GM19193 (cell line): ENCODE measurements at regions not wholly inside any gene's neighbourhood (a gene's known extent, or its start where the extent isn't known, plus 50 kb on each side); places are given as distances from the start of the nearest gene placed in this dataset.

Experiments
- POLR2A ChIP-seq: IDR thresholded peaks from 4 replicates; pipeline ENCODE4 v1.6.1; 2011; ENCODE audit not compliant: insufficient read depth, insufficient read length; ENCODE audit errors: extremely low read depth

GRCh38 chr5:56496581-56497063 lies 263.5 kb upstream of the ANKRD55 start:
- TF ChIP-seq POLR2A: no peak

- TF ChIP-seq POLR2A: no peak
These were observed 261.2 kb upstream of the ANKRD55 start for GRCh38 chr5:56494300-56494731.

GRCh38 chr5:56493766-56494165 lies 260.6 kb upstream of the ANKRD55 start:
- no peak for TF ChIP-seq POLR2A

DNA sequence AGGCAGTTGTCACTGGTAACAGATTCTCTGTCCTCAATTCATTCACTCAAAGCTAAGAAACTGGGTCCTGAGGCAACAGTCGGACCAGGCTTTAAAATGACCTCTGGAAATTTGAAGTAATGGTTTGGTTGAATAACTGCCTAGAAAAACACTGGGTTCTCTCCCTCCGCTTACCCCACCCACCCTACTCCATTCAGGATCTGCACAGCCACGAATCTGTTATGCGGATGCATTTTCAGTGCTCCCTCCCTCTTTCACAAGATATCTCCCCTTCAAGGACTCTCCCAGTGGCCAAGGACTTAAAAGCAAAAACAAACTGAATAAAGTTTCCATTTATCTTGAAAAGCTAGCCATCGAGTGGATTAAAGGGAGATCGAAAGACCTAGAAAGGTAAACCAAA lies 260.2 kb upstream of the ANKRD55 start:
- TF ChIP-seq POLR2A: no peak

DNA sequence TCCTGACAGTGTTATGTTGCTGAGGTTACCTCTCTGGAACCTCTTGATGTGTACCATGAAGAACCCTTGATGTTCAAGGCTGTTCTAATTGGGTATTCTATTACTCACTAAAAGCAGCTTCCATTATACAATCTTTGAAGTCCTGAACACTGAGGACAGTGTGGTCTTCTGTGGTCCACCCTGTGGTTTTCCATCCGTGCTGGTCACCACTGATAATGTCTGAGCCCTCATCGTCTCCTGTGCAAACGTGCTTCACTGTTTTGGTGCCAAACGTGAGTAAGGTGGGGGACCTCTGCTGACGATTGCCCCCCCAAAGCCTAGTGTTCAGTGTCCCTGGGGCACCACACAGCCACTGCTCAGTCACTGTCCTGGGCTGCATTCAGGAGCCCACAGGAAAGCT lies 259.7 kb upstream of the ANKRD55 start:
- TF ChIP-seq POLR2A: no peak

DNA sequence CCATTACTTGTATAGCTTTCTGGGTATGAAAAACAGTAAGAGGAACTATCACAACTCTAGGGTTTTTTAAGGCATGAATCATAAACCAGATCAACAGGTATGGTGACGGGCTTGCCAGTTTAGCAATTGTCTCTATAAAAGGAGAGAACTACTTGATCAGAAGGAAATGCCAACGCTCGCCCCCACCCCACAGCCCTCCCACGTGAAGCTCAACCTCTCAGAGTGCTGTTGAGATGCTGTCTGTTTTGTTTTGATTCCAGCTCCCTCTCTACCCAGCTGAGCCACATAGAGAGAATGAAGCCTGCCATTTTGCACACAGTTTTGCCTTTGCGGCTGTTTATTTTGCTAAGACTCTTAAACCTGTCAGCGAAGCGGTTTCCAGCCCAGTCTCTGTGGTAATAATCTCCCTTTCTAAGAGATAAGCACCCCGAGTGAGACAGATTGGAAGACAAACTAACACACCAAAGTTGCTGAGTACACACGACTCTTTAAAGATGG lies 257.9 kb upstream of the ANKRD55 start:
- TF ChIP-seq POLR2A: no peak

DNA sequence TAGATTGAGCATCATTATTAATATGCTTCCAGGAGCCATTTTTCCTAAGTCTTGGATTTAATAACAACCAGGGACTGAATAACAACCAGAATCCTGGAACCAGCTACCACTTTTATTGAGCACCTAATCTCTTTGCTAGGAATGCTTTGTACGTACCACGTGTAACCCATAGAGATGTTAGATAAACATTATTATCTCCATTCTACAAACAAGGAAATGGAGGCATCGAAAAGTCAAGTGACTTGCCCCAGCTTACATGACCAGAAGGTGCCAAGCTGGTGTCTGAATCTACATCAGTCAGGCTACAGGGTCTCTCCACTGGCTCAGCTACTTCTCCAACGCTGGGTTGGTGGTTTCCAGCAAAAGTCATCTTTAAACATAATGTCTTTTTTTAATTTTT lies 256.1 kb upstream of the ANKRD55 start:
- TF ChIP-seq POLR2A: no peak

GRCh38 chr5:56487528-56488115 lies 254.5 kb upstream of the ANKRD55 start:
- no peak for TF ChIP-seq POLR2A

DNA sequence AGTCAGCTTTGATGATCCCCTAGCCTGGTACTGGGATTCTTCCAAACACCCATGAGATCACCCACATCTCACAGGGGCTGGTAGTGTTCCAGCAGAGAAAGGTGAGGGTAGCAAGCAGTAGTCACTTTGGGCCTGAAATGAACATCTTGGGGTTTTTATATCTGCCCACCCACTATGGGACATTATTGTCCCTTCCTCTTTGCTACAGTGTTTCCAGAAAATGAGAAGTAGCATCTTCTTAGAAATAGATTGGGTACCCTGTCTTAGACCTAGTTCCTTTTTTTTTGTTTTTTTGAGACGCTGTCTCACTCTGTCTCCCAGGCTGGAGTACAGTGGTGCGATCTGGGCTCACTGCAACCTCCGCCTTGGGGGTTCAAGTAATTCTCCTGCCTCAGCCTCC lies 249.2 kb upstream of the ANKRD55 start:
- no peak for TF ChIP-seq POLR2A

DNA sequence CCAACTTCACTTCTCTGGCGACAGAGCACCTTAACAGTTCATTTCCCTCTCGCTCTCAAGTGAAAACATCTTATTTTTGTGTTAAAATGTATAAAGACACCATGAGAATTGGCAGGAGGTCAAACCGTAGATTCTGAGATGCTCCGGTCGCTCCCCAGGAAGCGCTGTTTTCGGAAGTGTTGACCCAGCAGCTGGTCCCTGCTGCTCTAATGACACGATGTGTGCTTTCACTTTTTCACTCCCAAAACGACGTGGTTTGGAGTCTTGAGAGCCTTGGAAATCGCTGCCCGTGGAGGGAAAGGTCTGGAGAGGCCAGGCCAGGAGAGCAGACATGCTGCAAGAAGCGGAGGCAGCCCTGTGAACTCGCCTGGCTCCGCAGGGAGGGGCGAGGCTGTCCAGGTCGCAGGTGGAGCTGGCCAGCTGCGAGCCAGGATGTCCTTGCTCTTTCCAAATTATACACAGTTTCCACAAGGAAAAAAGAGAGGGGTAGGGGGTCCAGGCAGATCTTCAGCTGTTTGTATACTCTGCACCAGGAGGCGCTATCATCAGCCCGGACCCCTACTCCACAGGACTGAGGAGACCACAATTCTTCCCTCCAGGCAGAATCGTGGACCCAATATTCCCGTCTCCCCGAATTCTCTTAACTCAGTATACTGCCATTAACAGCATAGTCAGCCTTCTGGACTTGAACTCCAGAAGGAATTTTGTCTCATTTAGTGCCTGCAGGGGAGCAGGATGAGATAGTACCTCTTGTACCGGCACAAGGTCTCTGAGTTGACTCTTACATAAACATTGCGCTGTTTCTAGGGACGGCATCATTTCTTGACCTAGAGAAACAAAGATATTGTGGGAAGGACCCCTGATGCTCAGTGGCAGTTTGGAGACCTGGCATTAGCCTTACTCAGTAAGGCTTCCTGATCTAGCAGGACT lies 248.6 kb upstream of the ANKRD55 start:
- TF ChIP-seq POLR2A: no peak

DNA sequence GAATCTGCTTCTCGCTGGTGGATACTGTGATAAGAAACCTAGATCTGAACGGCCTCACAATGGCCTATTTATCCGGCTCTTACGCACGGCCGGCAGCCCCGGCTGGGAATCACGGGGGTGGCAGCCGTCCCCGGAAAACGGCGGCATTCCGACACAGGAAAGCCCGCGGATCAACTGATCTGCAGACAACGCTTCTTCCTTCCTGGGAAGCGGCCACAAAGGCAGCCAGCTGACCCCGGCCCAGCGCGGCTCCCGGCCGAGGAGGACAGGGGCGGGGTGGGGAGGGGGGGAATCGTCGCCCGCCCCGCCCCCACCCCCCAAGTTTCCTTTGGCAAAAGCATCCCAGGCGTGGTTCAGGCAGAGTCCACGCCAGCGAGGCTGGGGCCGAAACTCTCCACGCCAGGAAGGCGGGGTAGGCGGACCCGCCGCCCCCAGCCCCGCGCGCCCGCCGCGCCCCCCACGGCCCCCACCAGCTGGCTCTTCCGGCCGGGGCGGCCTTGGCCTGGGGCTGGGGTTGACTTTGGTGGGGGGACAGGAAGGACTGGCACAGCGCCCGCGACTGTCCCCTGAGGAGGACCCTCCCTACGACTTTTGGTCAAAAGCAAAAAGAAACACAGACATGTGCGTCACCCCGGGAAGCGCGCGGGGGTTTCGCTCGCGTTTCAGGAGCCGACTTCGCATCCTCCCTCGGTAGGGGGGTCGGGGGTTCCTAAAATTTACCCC lies 247.7 kb upstream of the ANKRD55 start:
- TF ChIP-seq POLR2A: no peak

DNA sequence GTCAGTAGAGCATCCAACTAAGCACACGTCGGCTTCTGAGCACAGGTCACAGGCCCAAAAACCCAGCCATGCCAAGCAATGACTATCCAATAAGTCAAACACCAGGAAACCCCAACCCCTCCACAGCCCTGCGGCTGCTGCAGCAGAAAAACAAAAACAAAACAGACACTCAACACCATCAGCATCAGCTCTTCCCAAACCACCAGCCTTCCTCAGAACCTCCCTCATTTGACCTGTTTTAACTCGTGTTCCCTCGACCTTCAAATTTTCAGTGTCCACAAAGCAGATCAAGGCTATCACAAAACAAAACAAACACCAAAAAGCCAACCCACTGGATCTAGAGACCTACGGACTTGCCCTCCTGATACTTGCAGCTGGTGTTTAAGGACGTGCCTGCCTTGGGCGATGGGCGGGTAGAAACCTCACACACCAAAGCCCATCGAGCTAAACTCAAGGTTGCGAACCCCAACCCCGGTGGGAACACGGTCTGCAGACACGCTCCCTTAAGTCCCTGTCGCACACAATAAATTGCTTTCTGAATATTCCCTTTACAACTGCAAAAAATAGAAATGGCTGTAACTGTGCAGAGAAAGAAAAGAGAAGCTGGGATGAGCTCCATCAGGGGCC lies 247.1 kb upstream of the ANKRD55 start:
- TF ChIP-seq POLR2A: no peak

DNA sequence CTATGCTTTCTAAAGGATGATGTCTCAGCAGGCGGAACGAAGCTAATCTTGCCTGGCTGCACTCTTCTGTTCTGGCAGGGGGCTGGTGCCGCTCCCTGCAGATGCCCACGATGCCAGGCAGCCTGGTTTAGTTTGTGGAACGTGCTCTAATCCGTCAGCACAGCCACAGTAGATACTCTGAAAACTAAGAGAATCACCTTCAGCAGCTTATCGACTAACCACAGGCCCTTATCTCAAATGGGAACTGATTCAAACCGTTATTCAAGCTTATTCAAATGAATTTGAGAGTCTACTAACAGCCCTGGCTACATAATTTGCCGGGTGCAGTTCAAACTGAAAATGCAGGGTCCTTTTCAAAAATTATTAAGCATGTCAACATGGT lies 246.6 kb upstream of the ANKRD55 start:
- no peak for TF ChIP-seq POLR2A

- TF ChIP-seq POLR2A: no peak
These were observed 246.0 kb upstream of the ANKRD55 start for GRCh38 chr5:56479126-56479525.

DNA sequence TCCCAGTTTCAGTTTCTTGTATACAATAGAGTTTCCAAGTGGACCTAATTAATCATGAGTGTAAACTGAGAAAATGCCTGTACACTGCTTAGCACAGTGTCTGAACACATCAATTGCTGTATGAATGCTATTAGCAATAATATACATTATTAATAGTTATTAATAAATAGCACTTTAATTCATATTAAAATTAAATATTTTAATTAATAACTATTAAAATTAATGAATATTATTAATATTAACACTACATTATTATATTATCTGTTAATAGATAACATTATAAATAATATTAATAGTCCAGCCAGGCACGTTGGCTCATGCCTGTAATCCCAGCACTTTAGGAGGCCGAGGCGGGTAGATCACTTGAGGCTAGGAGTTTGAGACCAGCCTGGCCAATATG lies 244.9 kb upstream of the ANKRD55 start:
- TF ChIP-seq POLR2A: no peak
